IPS-20b (cell line): ENCODE measurements at regions not wholly inside any gene's neighbourhood (a gene's known extent, or its start where the extent isn't known, plus 50 kb on each side); places are given as distances from the start of the nearest gene placed in this dataset.
"Not testable (repeated sequence)": the region's sequence is repeated elsewhere in the genome, so short reads cannot be mapped to it uniquely, and the experiment has no call there.

ENCODE experiments used
- H3K27ac ChIP-seq: one replicate; pipeline ENCODE4 v1.5.1; 2013; ENCODE audit warnings: low read length
- H3K27me3 ChIP-seq: 2 replicates; pipeline ENCODE4 v1.6.1; 2013; ENCODE audit warnings: mild to moderate bottlenecking, low read length, inconsistent platforms; ENCODE audit not compliant: insufficient read depth
- H3K36me3 ChIP-seq: 2 replicates; pipeline ENCODE4 v1.6.1; 2013; ENCODE audit warnings: low read depth, mild to moderate bottlenecking, inconsistent platforms, low read length, moderate library complexity; ENCODE audit not compliant: insufficient read depth
- H3K4me1 ChIP-seq: 2 replicates; pipeline ENCODE4 v1.6.1; 2013; ENCODE audit warnings: mild to moderate bottlenecking, control low read depth, inconsistent platforms, low read length, moderate library complexity; ENCODE audit not compliant: insufficient read depth
- H3K4me3 ChIP-seq: 2 replicates; pipeline ENCODE4 v1.5.1; 2013; ENCODE audit warnings: mild to moderate bottlenecking, low read length, inconsistent platforms
- H3K9ac ChIP-seq: 2 replicates; pipeline ENCODE4 v1.6.1; 2013; ENCODE audit warnings: low read depth, mild to moderate bottlenecking, inconsistent platforms, low read length, moderate library complexity
- H3K9me3 ChIP-seq: 2 replicates; pipeline ENCODE4 v1.6.1; 2013; ENCODE audit warnings: mild to moderate bottlenecking, low read depth, low read length, inconsistent platforms; ENCODE audit not compliant: insufficient read depth

DNA sequence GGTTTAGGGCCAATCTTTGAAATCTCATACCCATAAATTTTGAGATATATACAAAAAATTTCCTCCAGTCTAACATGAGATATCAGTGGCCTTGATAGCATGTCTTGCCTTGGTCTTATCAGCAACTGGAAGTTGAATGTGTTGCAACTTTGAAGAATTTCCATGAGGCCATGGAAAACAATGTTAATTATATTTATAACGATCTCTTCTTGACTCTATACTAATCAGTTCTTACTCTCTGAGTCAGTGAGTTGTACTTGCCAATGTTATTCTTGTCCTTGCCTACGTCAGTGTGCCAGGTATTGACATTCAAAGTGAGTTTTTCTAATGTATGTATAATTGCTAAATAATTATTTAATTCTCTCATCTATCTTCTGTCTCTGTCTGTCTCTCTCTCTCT, 535.1 kb downstream of the KCNA4 start:
- H3K4me3 ChIP-seq, result no peak overlapping the region
- no peaks in the 10 kb centered on the region for H3K27me3 ChIP-seq
- no peak overlapping the region for H3K9ac ChIP-seq
- no peaks in the 10 kb centered on the region for H3K36me3 ChIP-seq
- H3K9me3 ChIP-seq, result no peaks in the 10 kb centered on the region
- no peaks in the 10 kb centered on the region for H3K4me1 ChIP-seq
- H3K27ac ChIP-seq, result no peak overlapping the region

DNA sequence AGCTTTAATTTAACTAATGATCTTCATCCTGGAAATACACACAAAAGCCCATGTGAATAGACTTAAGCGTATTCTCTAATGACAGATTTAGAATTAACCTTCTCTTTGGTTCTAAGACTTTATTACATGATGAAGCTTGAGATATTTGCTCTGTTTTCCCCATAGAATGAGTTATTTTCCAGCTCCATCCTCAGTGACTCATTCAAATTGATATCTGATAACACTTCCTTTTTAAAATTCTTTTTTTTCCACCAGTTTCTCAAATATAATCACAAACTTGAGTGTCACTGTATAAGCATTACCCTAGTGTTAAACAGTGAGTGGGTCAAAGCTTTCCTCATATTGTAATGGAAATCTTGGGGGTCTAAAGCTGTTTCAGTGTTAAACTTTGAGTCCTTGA, 535.8 kb downstream of the KCNA4 start:
- no peaks in the 10 kb centered on the region for H3K9me3 ChIP-seq

DNA sequence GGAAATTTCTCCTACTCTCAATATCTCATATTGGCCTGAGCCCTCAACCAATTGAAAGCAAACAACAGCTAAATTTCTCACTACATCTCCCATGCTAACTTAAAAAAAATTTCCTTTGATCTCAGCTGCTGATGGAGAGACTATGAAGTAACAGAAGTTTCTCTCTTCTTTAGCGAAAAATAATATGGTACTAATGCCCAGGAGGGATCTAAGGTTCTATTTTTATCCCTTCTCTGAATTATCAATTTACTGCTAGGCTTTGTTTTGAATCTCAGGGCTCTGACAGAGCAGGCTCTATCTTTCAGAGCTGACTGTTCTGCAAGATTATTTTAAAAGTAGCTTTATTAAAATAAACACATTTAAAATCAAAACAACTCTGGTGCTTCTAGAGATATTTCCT, 558.6 kb downstream of the KCNA4 start:
- H3K4me1 ChIP-seq, result peaks cover 8% of the 10 kb centered on the region; the same call in 1 of the 2 replicates
- no peaks in the 10 kb centered on the region for H3K36me3 ChIP-seq
- H3K27me3 ChIP-seq, result no peaks in the 10 kb centered on the region
- no peak overlapping the region for H3K9ac ChIP-seq
- H3K27ac ChIP-seq, result no peak overlapping the region
- no peak overlapping the region for H3K4me3 ChIP-seq
- no peaks in the 10 kb centered on the region for H3K9me3 ChIP-seq

More for the DNA sequence above, 535.8 kb downstream of the KCNA4 start:
- Histone ChIP-seq H3K4me3 (no peak overlapping the region), H3K4me1 (no peaks in the 10 kb centered on the region), H3K27ac (no peak overlapping the region), H3K9ac (no peak overlapping the region), H3K36me3 (no peaks in the 10 kb centered on the region), H3K27me3 (no peaks in the 10 kb centered on the region)

DNA sequence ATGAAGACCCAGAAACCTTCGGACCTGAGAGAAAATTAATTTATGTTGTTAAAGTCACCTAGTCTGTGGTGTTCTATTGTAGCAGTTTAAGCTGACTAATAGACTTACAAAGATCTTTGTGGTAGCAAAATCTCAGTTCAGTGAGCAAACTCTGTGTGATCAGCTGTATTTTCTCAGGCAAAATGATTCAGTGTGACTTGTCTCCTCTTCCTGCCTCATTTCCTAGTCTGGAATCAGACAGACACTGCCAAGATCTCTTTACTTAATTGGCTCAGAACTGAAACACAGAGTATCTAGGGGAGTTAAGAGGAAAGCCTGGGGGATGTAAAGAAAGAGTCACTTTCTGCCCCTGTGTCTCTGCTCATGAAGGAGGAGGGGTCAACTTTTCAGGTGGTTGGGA, 564.7 kb downstream of the KCNA4 start:
- Histone ChIP-seq H3K27ac (no peak overlapping the region), H3K36me3 (no peaks in the 10 kb centered on the region)

DNA sequence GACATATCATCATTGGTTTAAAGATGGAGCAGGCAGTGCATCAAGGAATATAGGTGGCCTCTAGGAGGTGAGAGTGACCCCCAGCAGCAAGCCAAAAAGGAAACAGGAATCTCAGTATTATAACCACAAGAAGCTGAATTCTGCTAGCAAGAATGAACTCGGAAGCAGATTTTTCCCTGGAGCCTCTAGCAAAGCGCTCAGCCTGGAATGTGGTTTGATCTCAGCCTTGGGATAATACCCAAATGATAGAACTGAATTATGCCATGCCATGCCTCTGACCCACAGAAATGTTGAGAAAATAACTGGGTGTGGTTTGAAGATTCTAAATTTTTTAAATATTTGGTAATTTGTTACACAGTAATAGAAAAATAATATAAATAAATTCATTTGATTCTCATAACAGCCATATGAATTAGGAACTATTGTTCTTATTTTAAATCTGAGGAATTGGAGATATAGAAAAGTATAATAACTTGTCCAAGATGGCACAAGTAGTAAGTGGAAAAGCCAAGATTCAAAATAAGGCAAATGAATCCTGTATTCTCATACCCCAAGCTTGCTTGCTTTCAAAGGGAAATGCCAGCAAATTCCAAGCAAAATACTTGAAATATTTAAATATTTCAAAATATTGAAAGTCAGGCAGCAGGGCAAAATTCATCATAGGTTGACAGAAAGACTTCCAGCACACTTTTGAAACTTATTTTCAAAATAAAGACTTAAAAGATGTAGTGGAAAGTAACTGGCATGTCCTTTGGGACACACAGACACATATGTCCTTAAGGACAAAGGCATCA, 567.4 kb downstream of the KCNA4 start:
- Histone ChIP-seq H3K4me3 (no peak overlapping the region), H3K4me1 (no peaks in the 10 kb centered on the region), H3K36me3 (no peaks in the 10 kb centered on the region), H3K27me3 (no peaks in the 10 kb centered on the region), H3K9ac (no peak overlapping the region), H3K9me3 (no peaks in the 10 kb centered on the region), H3K27ac (no peak overlapping the region)

More for the DNA sequence above, 564.7 kb downstream of the KCNA4 start:
- H3K9me3 ChIP-seq, result no peaks in the 10 kb centered on the region
- H3K9ac ChIP-seq, result no peak overlapping the region
- H3K27me3 ChIP-seq, result no peaks in the 10 kb centered on the region
- H3K4me1 ChIP-seq, result peaks cover 5% of the 10 kb centered on the region; the same call in 1 of the 2 replicates
- no peak overlapping the region for H3K4me3 ChIP-seq

DNA sequence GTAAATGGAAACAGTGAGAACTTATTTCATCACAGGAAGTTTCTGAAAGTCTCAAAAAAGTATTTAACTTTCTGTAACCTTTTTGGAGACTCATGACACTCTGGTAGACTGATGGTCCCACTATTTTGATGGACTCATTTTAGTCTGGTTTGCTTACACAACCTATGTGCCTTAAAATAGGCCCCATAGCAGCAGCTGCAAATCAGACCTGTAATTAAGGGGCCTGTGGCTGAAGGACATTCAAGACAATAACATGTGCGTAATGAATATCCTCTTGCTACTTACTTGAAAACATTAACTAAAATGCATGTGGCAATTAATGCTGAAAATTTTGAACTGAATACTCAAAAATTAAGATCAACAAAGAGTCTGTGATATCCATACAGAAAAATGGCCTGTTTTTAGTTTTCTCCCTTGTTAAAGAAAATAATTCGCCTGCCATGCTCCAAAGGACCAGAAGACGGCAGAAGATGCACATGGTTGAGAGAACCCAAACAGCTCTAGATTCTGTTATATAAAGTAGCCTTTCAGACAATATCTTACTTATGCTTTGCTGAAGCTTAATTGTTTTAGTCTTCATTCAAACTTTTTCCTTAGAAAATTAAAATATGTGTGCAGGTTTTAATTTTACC, 568.5 kb downstream of the KCNA4 start:
- Histone ChIP-seq H3K4me1 (no peaks in the 10 kb centered on the region), H3K27me3 (no peaks in the 10 kb centered on the region), H3K36me3 (no peaks in the 10 kb centered on the region), H3K27ac (no peak overlapping the region), H3K9me3 (no peaks in the 10 kb centered on the region), H3K4me3 (no peak overlapping the region), H3K9ac (no peak overlapping the region)

DNA sequence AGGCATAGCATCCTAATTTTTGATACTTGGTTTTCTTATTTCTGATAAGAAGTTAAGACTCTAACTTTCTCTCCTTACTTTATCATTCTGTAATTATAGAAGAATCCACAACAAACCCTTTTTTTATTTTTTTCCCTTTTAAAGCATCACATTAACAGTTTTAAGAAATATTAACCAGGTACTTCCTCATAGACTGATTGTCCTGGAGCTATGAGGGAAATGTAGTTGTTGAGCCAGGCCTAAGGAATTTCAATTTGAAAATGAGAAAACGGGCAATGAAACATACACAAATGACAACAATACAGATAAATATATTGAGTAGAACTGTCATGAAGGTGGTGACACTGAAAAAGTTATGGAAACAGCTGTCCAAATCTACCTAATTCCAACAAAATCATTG, 569.0 kb downstream of the KCNA4 start:
- H3K9ac ChIP-seq, result no peak overlapping the region
- no peak overlapping the region for H3K27ac ChIP-seq

DNA sequence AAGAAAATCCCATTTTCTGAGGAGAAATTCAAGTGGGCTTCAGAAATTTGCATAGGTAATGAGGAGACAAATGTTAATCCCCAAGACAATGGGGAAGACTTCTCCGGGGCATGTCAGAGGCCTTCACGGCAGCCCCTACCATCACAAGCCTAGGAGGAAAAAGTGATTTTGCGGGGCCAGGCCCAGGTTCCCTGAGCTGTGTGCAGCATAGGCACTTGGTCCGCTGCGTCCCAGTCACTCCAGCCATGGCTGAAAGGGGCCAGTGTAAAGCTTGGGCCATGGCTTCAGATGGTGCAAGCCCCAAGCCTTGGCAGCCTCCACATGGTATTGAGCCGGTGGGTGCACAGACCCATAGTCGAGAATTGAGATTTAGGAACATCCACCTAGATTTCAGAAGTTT, 570.7 kb downstream of the KCNA4 start:
- Histone ChIP-seq H3K27me3 (no peaks in the 10 kb centered on the region), H3K27ac (no peak overlapping the region), H3K36me3 (no peaks in the 10 kb centered on the region), H3K9ac (no peak overlapping the region), H3K9me3 (no peaks in the 10 kb centered on the region), H3K4me1 (no peaks in the 10 kb centered on the region), H3K4me3 (no peak overlapping the region)

More for the DNA sequence above, 569.0 kb downstream of the KCNA4 start:
- Histone ChIP-seq H3K4me3 (no peak overlapping the region), H3K9me3 (no peaks in the 10 kb centered on the region), H3K36me3 (no peaks in the 10 kb centered on the region), H3K27me3 (no peaks in the 10 kb centered on the region), H3K4me1 (no peaks in the 10 kb centered on the region)

DNA sequence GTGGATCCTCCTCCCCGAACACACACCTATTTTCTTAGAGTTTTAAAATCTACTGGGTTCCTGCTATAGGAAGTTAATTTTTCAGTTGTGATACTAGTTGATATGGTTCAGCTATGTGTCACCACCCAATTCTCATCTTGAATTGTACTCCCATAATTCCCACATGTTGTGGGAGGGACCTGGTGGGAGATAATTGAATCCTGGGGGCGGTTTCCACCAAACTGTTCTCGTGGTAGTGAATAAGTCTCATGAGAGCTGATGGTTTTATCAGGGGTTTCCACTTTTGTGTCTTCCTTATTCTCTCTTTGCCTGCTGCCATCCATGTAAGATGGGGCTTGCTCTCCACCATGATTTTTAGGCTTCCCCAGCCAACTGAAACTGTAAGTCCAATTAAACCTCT, 571.6 kb downstream of the KCNA4 start:
- H3K9ac ChIP-seq, H3K27ac ChIP-seq, H3K4me3 ChIP-seq, H3K36me3 ChIP-seq, H3K4me1 ChIP-seq, H3K27me3 ChIP-seq, H3K9me3 ChIP-seq: not testable (repeated sequence)

DNA sequence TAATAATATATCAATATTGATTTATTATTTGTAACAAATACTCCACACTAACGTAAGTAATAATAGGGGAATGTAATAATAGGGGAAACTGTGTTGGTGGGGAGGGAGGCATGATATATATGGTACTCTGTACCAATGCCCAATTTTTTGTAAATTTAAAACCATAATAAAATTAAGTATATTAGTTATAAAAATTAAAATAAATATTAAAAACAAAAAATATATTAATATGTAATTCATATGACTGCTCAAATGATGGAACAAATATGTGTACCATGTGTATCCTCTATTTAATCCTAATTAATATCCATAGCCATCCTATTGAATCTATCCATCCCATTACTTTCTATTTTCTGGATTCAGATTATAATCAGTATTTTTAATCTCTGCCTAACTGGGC, 578.0 kb downstream of the KCNA4 start:
- no peak overlapping the region for H3K4me3 ChIP-seq
- H3K9me3 ChIP-seq, result no peaks in the 10 kb centered on the region
- no peak overlapping the region for H3K27ac ChIP-seq
- no peaks in the 10 kb centered on the region for H3K4me1 ChIP-seq
- H3K27me3 ChIP-seq, result no peaks in the 10 kb centered on the region
- no peak overlapping the region for H3K9ac ChIP-seq
- no peaks in the 10 kb centered on the region for H3K36me3 ChIP-seq

DNA sequence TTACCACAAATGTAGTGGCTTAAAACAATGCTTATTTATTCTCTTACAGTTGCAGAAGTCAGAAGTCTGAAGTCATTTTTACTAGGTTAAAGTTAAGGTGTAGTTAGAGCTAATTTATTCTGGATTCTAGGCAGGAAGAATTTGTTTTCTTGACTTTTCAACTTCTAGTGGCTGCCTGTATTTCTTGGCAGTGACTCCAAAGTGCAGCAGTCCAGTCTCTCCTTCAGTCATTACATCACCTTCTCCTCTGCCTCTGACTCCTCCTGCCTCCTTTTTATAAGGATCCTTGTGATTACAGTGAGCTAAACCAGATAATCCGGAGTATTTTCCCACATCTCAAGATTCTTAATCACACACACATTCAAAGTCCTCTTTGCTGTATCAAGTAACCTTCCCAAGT, 581.4 kb downstream of the KCNA4 start:
- H3K9ac ChIP-seq, result no peak overlapping the region
- peaks cover 9% of the 10 kb centered on the region for H3K9me3 ChIP-seq
- H3K36me3 ChIP-seq, result no peaks in the 10 kb centered on the region
- H3K27me3 ChIP-seq, result no peaks in the 10 kb centered on the region
- no peak overlapping the region for H3K4me3 ChIP-seq
- H3K4me1 ChIP-seq, result no peaks in the 10 kb centered on the region
- H3K27ac ChIP-seq, result no peak overlapping the region

DNA sequence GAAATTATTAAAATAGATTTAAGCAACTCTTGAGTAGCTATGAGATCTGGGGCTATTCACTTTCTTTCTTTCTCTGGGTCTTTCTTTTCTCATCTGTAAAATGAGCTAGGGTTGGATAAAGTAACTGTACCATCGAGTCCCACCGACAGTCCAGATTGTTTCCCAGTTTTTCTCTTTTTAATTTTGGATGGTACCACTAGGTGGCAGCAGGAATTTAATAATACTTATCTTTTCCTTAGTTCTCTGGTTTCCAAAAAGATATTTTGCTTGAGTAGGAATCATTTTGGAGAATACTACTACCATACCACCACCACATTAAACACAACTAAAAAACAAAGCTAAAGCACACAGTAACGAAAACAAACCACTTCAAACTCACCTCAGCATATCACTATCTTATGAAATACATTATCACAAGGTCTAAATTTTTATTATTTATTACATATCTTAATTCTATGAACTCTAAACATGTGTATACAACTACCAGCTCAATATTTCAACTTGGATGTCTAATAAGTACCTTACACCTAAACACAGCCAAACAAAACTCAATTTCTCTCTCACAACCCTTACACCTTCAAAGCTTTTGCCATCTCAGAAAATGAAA, 584.0 kb downstream of the KCNA4 start:
- no peaks in the 10 kb centered on the region for H3K27me3 ChIP-seq

More for the DNA sequence above, 584.0 kb downstream of the KCNA4 start:
- no peak overlapping the region for H3K4me3 ChIP-seq
- no peak overlapping the region for H3K9ac ChIP-seq
- H3K9me3 ChIP-seq, result peaks cover 9% of the 10 kb centered on the region
- no peaks in the 10 kb centered on the region for H3K4me1 ChIP-seq
- no peaks in the 10 kb centered on the region for H3K36me3 ChIP-seq
- no peak overlapping the region for H3K27ac ChIP-seq
